HFFc6 (cell line): ENCODE measurements at regions not wholly inside any gene's neighbourhood (a gene's known extent, or its start where the extent isn't known, plus 50 kb on each side); places are given as distances from the start of the nearest gene placed in this dataset.

Experiments used
- DNase-seq: peaks from one replicate; pipeline ENCODE4 v3.0.0-alpha.2; 2018
- H3K27ac Mint-ChIP-seq: 2 replicates; pipeline ENCODE4 v1.8.0; 2020; ENCODE audit warnings: mild to moderate bottlenecking, mixed read lengths
- H3K27me3 Mint-ChIP-seq: 2 replicates; pipeline ENCODE4 v1.8.0; 2021; ENCODE audit warnings: mild to moderate bottlenecking, moderate library complexity, mixed read lengths; ENCODE audit not compliant: insufficient read depth
- H3K36me3 Mint-ChIP-seq: 2 replicates; pipeline ENCODE4 v1.8.0; 2021; ENCODE audit warnings: low read depth, mixed read lengths
- H3K4me1 Mint-ChIP-seq: 2 replicates; pipeline ENCODE4 v1.8.0; 2020; ENCODE audit warnings: low read depth, mixed read lengths
- H3K4me3 Mint-ChIP-seq: 2 replicates; pipeline ENCODE4 v1.8.0; 2020; ENCODE audit warnings: mild to moderate bottlenecking, moderate library complexity, mixed read lengths
- H3K9me3 Mint-ChIP-seq: 2 replicates; pipeline ENCODE4 v1.8.0; 2020; ENCODE audit warnings: mild to moderate bottlenecking, mixed read lengths
- CTCF ChIP-seq: fragments of 200-600 bp; sonication (generic); IDR thresholded peaks from 2 replicates; pipeline ENCODE4 v1.5.0; 2021; ENCODE audit warnings: antibody characterized with exemption, mild to moderate bottlenecking

GRCh38 chr5:17361331-17361730, 136.7 kb upstream of the TAF11L2 start:
- H3K4me3 Mint-ChIP-seq, result no peak overlapping the region
- H3K36me3 Mint-ChIP-seq, result 0 out of 2 replicates have a peak, but pooled peaks cover 10% of the 10 kb centered on the region
- peaks cover 4% of the 10 kb centered on the region; the same call in 1 of the 2 replicates for H3K9me3 Mint-ChIP-seq
- no peak for DNase-seq
- H3K4me1 Mint-ChIP-seq, result peaks cover 31% of the 10 kb centered on the region
- TF ChIP-seq CTCF, result no peak
- H3K27me3 Mint-ChIP-seq, result peaks cover 18% of the 10 kb centered on the region
- no peak overlapping the region for H3K27ac Mint-ChIP-seq

- Mint-ChIP-seq H3K4me3 (peak overlapping the region; percentile 41; the same call in 1 of the 2 replicates), H3K9me3 (no peaks in the 10 kb centered on the region), H3K4me1 (peaks cover 19% of the 10 kb centered on the region), H3K27me3 (peaks cover 17% of the 10 kb centered on the region), H3K36me3 (0 out of 2 replicates have a peak, but pooled peaks cover 4% of the 10 kb centered on the region), H3K27ac (no peak overlapping the region)
- DNase-seq, result no peak
- TF ChIP-seq CTCF, result no peak
These were observed 132.8 kb upstream of the TAF11L2 start for GRCh38 chr5:17364987-17365810.

- 0 out of 2 replicates have a peak, but pooled peaks cover 4% of the 10 kb centered on the region for H3K36me3 Mint-ChIP-seq
- peak overlapping the region; percentile 3; the same call in 1 of the 2 replicates for H3K27ac Mint-ChIP-seq
- H3K4me1 Mint-ChIP-seq, result peaks cover 17% of the 10 kb centered on the region
- H3K9me3 Mint-ChIP-seq, result no peaks in the 10 kb centered on the region
- H3K27me3 Mint-ChIP-seq, result peaks cover 13% of the 10 kb centered on the region
- DNase-seq, result peak; percentile 59
- no peak for TF ChIP-seq CTCF
- peak overlapping the region; percentile 41 for H3K4me3 Mint-ChIP-seq
These were observed 132.3 kb upstream of the TAF11L2 start for GRCh38 chr5:17365811-17366138.

- Mint-ChIP-seq H3K27ac (no peak overlapping the region), H3K9me3 (no peaks in the 10 kb centered on the region), H3K27me3 (peaks cover 14% of the 10 kb centered on the region), H3K4me1 (peaks cover 12% of the 10 kb centered on the region), H3K36me3 (0 out of 2 replicates have a peak, but pooled peaks cover 4% of the 10 kb centered on the region), H3K4me3 (no peak overlapping the region)
- no peak for TF ChIP-seq CTCF
- no peak for DNase-seq
These were observed 130.7 kb upstream of the TAF11L2 start for GRCh38 chr5:17367256-17367840.

GRCh38 chr5:17370651-17371050, 127.4 kb upstream of the TAF11L2 start:
- no peak overlapping the region for H3K4me3 Mint-ChIP-seq

More at GRCh38 chr5:17370651-17371050, 127.4 kb upstream of the TAF11L2 start:
- H3K36me3 Mint-ChIP-seq, result 0 out of 2 replicates have a peak, but pooled peaks cover 4% of the 10 kb centered on the region
- no peak for DNase-seq
- no peaks in the 10 kb centered on the region for H3K9me3 Mint-ChIP-seq
- no peak overlapping the region for H3K27ac Mint-ChIP-seq
- TF ChIP-seq CTCF, result no peak
- H3K27me3 Mint-ChIP-seq, result peaks cover 16% of the 10 kb centered on the region
- H3K4me1 Mint-ChIP-seq, result peaks cover 26% of the 10 kb centered on the region
